Ovary (tissue), 7 donors: ENCODE measurements at regions not wholly inside any gene's neighbourhood (a gene's known extent, or its start where the extent isn't known, plus 50 kb on each side); places are given as distances from the start of the nearest gene placed in this dataset.

ENCODE experiments used
- DNase-seq, 5 donors: peaks; one replicate each; pipeline ENCODE4 v3.0.0-alpha.2; 2019 to 2020
- H3K27ac ChIP-seq, 2 donors: fragments of 200-600 bp; one replicate each; pipeline versions ENCODE4 v1.5.1 to v1.8.0; 2019 to 2022
- H3K27me3 ChIP-seq: fragments of 200-600 bp; one replicate; pipeline ENCODE4 v1.8.0; 2022
- H3K36me3 ChIP-seq: fragments of 200-600 bp; sonication (generic); one replicate; pipeline ENCODE4 v1.5.1; 2019
- H3K4me1 ChIP-seq: one replicate; pipeline ENCODE4 v1.8.1; 2013; ENCODE audit warnings: mild to moderate bottlenecking, moderate library complexity; ENCODE audit not compliant: insufficient read depth
- H3K4me3 ChIP-seq: fragments of 200-600 bp; sonication (generic); one replicate; pipeline ENCODE4 v1.5.1; 2017
- H3K9me3 ChIP-seq, 2 donors: fragments of 200-600 bp in 1 of 2; sonication (generic) in 1 of 2; one replicate each; pipeline versions ENCODE4 v1.5.1 to v1.8.1; 2013 to 2019; ENCODE audit warnings: mild to moderate bottlenecking in 1 of 2, moderate library complexity in 1 of 2
- EP300 ChIP-seq: sonication (generic); formaldehyde crosslinking; IDR thresholded peaks from one replicate; pipeline ENCODE4 v1.6.1; 2017; ENCODE audit warnings: antibody characterized with exemption
- POLR2A ChIP-seq: fragments of 450-650 bp; IDR thresholded peaks from one replicate; pipeline ENCODE4 v1.6.1; 2017; ENCODE audit warnings: antibody characterized with exemption, mild to moderate bottlenecking, moderate library complexity
- WGBS, 3 donors: extraction: QIAGEN DNeasy Blood & Tissue Kit in 1 of 3; methylation state at CpG; one replicate each; pipeline versions ENCODE4 v1.1.5 to v1.1.7; 2013 to 2017; 5-methylcytosine and 5-hydroxymethylcytosine counted together
- intact Hi-C, 4 donors: fragments of 100-400 bp; cut with DNase I; formaldehyde crosslinking; loops; one replicate each; pipeline versions ENCODE4 v1.11.0 to v1.15.1; 2022 to 2023
- TF ChIP-seq, protein P1 (sequence below), 3 donors: fragments of 450-650 bp in 2 of 3; fragments of 200-600 bp in 1 of 3; IDR thresholded peaks; one replicate each; pipeline versions ENCODE4 v1.5.1 to v1.8.0; 2016 to 2022; ENCODE audit warnings: antibody characterized with exemption in 3 of 3, mild to moderate bottlenecking in 1 of 3
- donor health status: DM: no; HTN: no; CAD: no; lungs with moderate emphysema.
- donor health status: DM: no; HTN: no; CAD: no.
- donor health status: Bipolar disorder and iron deficiency.
- donor health status: DM: no; HTN: no; CAD: no.
- donor health status: DM: yes; HTN: yes; CAD: no.

DNA sequence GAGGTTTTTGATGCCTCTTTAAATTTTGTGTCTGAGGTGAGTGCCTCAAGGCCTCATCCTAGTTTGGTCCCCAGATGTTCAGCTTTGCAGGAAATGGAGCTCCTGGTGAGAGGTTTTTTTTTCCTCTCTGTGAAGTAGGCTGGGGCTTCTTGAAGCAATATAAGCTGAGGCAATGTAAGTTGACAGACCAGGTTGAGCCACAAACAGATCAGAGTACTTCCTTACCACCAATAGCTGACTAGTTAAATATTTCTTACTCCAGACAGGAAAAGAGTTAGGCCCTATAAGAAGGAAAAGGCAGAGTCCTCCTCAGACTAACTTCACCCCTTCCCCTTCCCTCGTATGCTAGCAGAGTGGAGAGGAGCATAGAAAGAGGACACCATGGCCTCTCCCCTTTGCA is 341.0 kb downstream of the LMO4 start:
- no peak overlapping the region for H3K27ac ChIP-seq
- intact Hi-C loops: no loop called here
- DNase-seq: no peak
- H3K27me3 ChIP-seq: no peaks in the 10 kb centered on the region
- 84 to 89% (median 84%) methylated on average over 1 of the region's 1 CpG for WGBS, 3 donors
- no peak overlapping the region for H3K4me3 ChIP-seq
- no peaks in the 10 kb centered on the region for H3K4me1 ChIP-seq
- H3K36me3 ChIP-seq: no peaks in the 10 kb centered on the region
- TF ChIP-seq, protein P1, sequence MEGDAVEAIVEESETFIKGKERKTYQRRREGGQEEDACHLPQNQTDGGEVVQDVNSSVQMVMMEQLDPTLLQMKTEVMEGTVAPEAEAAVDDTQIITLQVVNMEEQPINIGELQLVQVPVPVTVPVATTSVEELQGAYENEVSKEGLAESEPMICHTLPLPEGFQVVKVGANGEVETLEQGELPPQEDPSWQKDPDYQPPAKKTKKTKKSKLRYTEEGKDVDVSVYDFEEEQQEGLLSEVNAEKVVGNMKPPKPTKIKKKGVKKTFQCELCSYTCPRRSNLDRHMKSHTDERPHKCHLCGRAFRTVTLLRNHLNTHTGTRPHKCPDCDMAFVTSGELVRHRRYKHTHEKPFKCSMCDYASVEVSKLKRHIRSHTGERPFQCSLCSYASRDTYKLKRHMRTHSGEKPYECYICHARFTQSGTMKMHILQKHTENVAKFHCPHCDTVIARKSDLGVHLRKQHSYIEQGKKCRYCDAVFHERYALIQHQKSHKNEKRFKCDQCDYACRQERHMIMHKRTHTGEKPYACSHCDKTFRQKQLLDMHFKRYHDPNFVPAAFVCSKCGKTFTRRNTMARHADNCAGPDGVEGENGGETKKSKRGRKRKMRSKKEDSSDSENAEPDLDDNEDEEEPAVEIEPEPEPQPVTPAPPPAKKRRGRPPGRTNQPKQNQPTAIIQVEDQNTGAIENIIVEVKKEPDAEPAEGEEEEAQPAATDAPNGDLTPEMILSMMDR (IDR thresholded peaks at IDR 0.05): no peak
- TF ChIP-seq EP300 (no peak), POLR2A (no peak)
- no peaks in the 10 kb centered on the region for H3K9me3 ChIP-seq

DNA sequence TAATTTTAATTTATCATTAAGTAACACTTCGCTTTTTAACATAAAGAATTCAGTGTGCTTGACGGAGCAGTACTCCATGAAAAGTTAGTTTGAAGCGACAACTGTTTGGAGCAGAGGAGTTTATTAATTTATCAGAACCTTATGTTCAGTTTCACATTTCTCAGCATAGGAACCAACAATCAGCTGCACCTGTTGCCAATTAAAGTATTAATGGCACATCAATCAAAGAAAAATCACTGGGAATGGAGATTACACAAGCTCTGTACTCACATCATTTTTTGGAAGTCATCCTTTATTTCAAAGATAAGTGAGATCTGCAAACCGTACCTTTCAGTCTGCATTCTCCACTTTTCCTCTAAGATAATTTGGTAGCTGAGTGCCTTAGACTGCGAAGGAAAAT is 344.6 kb downstream of the LMO4 start:
- intact Hi-C loops: no loop called here
- TF ChIP-seq POLR2A: no peak
- TF ChIP-seq, protein P1 (IDR thresholded peaks at IDR 0.05): no peak
- TF ChIP-seq EP300: no peak
- H3K9me3 ChIP-seq: no peaks in the 10 kb centered on the region
- H3K4me1 ChIP-seq: no peaks in the 10 kb centered on the region
- H3K4me3 ChIP-seq: no peak overlapping the region
- 85 to 88% (median 88%) methylated on average over 5 of the region's 5 CpGs for WGBS, 3 donors
- H3K27ac ChIP-seq: no peak overlapping the region
- H3K36me3 ChIP-seq: no peaks in the 10 kb centered on the region
- DNase-seq: no peak
- H3K27me3 ChIP-seq: no peaks in the 10 kb centered on the region

GRCh38 chr1:87673748-87674147 is 345.1 kb downstream of the LMO4 start:
- no peaks in the 10 kb centered on the region for H3K36me3 ChIP-seq
- H3K27ac ChIP-seq: no peak overlapping the region
- intact Hi-C loops: no loop called here
- H3K4me1 ChIP-seq: no peaks in the 10 kb centered on the region
- WGBS, 3 donors: 78 to 84% (median 83%) methylated on average over 3 of the region's 3 CpGs
- DNase-seq: no peak
- H3K4me3 ChIP-seq: no peak overlapping the region
- TF ChIP-seq POLR2A (no peak), EP300 (no peak)
- TF ChIP-seq, protein P1 (IDR thresholded peaks at IDR 0.05): no peak
- H3K27me3 ChIP-seq: no peaks in the 10 kb centered on the region
- H3K9me3 ChIP-seq: no peaks in the 10 kb centered on the region

- DNase-seq: no peak
- TF ChIP-seq EP300 (no peak), POLR2A (no peak)
- TF ChIP-seq, protein P1 (IDR thresholded peaks at IDR 0.05): no peak
- H3K27me3 ChIP-seq: no peaks in the 10 kb centered on the region
- H3K27ac ChIP-seq: no peak overlapping the region
- H3K4me1 ChIP-seq: no peaks in the 10 kb centered on the region
- 88 to 96% (median 94%) methylated on average over 5 of the region's 5 CpGs for WGBS, 3 donors
- H3K36me3 ChIP-seq: no peaks in the 10 kb centered on the region
- no peaks in the 10 kb centered on the region for H3K9me3 ChIP-seq
- H3K4me3 ChIP-seq: no peak overlapping the region
- intact Hi-C loops: no loop called here
Measured at GRCh38 chr1:87674791-87675190, 346.1 kb downstream of the LMO4 start.

DNA sequence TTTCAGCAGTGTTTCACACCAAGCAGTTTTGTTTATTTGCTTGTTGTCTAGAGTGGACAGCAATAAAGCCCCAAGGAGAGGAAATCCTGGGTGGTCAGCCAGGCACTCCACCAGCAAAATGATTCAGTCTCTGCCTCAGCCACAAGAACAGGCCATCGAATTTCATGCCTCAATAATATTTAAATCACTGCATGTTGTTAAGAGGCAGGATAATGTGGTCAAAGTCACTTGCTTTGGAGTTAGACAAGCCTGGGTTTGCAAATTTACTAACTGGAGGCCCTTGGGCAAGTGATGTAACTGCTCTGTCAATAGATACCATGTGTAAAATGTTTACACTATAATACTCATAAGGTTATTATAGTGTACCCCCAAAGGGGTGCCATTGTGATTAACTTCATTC is 349.6 kb downstream of the LMO4 start:
- TF ChIP-seq, protein P1 (IDR thresholded peaks at IDR 0.05): no peak
- TF ChIP-seq EP300 (no peak), POLR2A (no peak)
- H3K36me3 ChIP-seq: no peaks in the 10 kb centered on the region
- H3K27ac ChIP-seq: no peak overlapping the region
- intact Hi-C loops: no loop called here
- DNase-seq: no peak
- WGBS, 3 donors: 52 to 70% (median 60%) methylated on average over 1 of the region's 1 CpG
- H3K9me3 ChIP-seq: no peaks in the 10 kb centered on the region
- H3K4me1 ChIP-seq: no peaks in the 10 kb centered on the region
- no peaks in the 10 kb centered on the region for H3K27me3 ChIP-seq
- H3K4me3 ChIP-seq: no peak overlapping the region
